K562 (cell line): ENCODE measurements at regions not wholly inside any gene's neighbourhood (a gene's known extent, or its start where the extent isn't known, plus 50 kb on each side); places are given as distances from the start of the nearest gene placed in this dataset.
A peak's percentile ranks its signal among the peaks of the same experiment; 100 is the strongest.

Experiments
- ATAC-seq: fragments of 200-7000 bp; cut with Tn5 transposase; 3 replicates; pipeline ENCODE4 v1.9.1; 2020; ENCODE audit warnings: moderate library complexity
- BruUV-seq: library from RNA; stranded (reverse); fragments of 400-500 nt; replicated peaks from 2 replicates; lab custom pipeline; 2021; lab: Mats Ljungman, UMichigan
- CTCF ChIA-PET: fragments of 300-600 bp; formaldehyde crosslinking; extraction: SDS; loops from one replicate; lab custom pipeline; 2021; ENCODE audit warnings: low intra/inter-chr PET ratio; lab: Yijun Ruan, JAX
- POLR2A ChIA-PET: fragments of 300-600, 350-650 bp; sonication (Branson Sonifier 250); formaldehyde crosslinking; extraction: SDS; loops from one replicate; lab custom pipeline; 2021; ENCODE audit warnings: antibody characterized with exemption, inconsistent platforms; lab: Yijun Ruan, JAX
- DNase-seq, 4 experiments: peaks; one replicate each; pipeline versions ENCODE4 v3.0.0 to v3.0.0-alpha.2; 2011 to 2018; ENCODE audit warnings: low spot score in 3 of 4, mixed read lengths in 3 of 4; ENCODE audit errors: extremely low read depth in 1 of 4
- FAIRE-seq: peaks from 2 replicates; lab custom pipeline; 2011; peaks lifted over from hg19 to GRCh38; lab: Jason Lieb, UNC
- H2AFZ ChIP-seq: 2 replicates; pipeline ENCODE4 v1.6.0; 2011; ENCODE audit warnings: low read depth, low read length, control low read depth, inconsistent platforms
- H3K27ac ChIP-seq: fragments of 200-600 bp; 3 replicates; pipeline ENCODE4 v1.8.0; 2011; ENCODE audit warnings: low read depth, mild to moderate bottlenecking, control low read depth, inconsistent platforms, low read length, moderate library complexity, mixed read lengths; ENCODE audit errors: extremely low read depth
- H3K27me3 ChIP-seq, 2 experiments: fragments of 300-600 bp in 1 of 2; 2 replicates in 1 of 2; 3 replicates in 1 of 2; pipeline versions ENCODE4 v1.6.0 to v1.8.0; 2011; ENCODE audit warnings: inconsistent platforms in 2 of 2, low read length in 2 of 2, mild to moderate bottlenecking in 1 of 2, mixed read lengths in 1 of 2, moderate library complexity in 1 of 2; ENCODE audit not compliant: control insufficient read depth in 2 of 2, insufficient read depth in 2 of 2
- H3K36me3 ChIP-seq: fragments of 300-600 bp; 3 replicates; pipeline ENCODE4 v1.8.0; 2011; ENCODE audit warnings: mild to moderate bottlenecking, low read length, inconsistent platforms; ENCODE audit not compliant: control insufficient read depth, insufficient read depth
- H3K4me1 ChIP-seq, 2 experiments: fragments of 200-600 bp in 1 of 2; replicated peaks in 1 of 2; 2 replicates in 1 of 2; 3 replicates in 1 of 2; pipeline versions ENCODE4 v1.5.1 to v1.8.0; 2011; ENCODE audit warnings: inconsistent platforms in 2 of 2, low read length in 2 of 2, mild to moderate bottlenecking in 1 of 2, mixed read lengths in 1 of 2, moderate library complexity in 1 of 2; ENCODE audit not compliant: control insufficient read depth in 2 of 2, insufficient read depth in 2 of 2
- H3K4me2 ChIP-seq: 2 replicates; pipeline ENCODE4 v1.6.1; 2011; ENCODE audit warnings: low read length, control low read depth, inconsistent platforms, mixed read lengths; ENCODE audit not compliant: insufficient read depth
- H3K4me3 ChIP-seq: fragments of 200-600 bp; sonication (generic), shearing (Covaris generic); 2 replicates; pipeline ENCODE4 v1.5.1; 2016; ENCODE audit warnings: control low read depth, inconsistent platforms
- H3K79me2 ChIP-seq: fragments of 200-600 bp; 3 replicates; pipeline ENCODE4 v1.8.0; 2011; ENCODE audit warnings: low read length, inconsistent platforms; ENCODE audit not compliant: control insufficient read depth, insufficient read depth
- H3K9ac ChIP-seq, 2 experiments: 2 replicates each; pipeline versions ENCODE4 v1.6.0 to v1.6.1; 2011; ENCODE audit warnings: low read depth in 2 of 2, low read length in 2 of 2, control low read depth in 1 of 2, inconsistent platforms in 1 of 2, mild to moderate bottlenecking in 1 of 2, mixed read lengths in 1 of 2; ENCODE audit not compliant: insufficient read depth in 1 of 2
- H3K9me1 ChIP-seq: one replicate; pipeline ENCODE4 v1.6.0; 2011; ENCODE audit warnings: inconsistent platforms, mild to moderate bottlenecking, low read length, moderate library complexity; ENCODE audit not compliant: control insufficient read depth, insufficient read depth
- H3K9me3 ChIP-seq: replicated peaks from 2 replicates; pipeline ENCODE4 v1.5.1; 2011; ENCODE audit warnings: low read depth, low read length, inconsistent platforms; ENCODE audit not compliant: control insufficient read depth, insufficient read depth
- H4K20me1 ChIP-seq: replicated peaks from 2 replicates; pipeline ENCODE4 v1.6.1; 2011; ENCODE audit warnings: low read length, inconsistent platforms, mixed read lengths; ENCODE audit not compliant: control insufficient read depth, insufficient read depth
- CGGBP1 ChIP-seq: fragments of 250-450 bp; sonication (Bioruptor Pico); IDR thresholded peaks from 2 replicates; pipeline ENCODE4 v1.9.0; 2021; ENCODE audit warnings: mild to moderate bottlenecking
- NFIC ChIP-seq: fragments of 450-650 bp; IDR thresholded peaks from 2 replicates; pipeline ENCODE4 v1.6.1; 2017; ENCODE audit warnings: mild to moderate bottlenecking, inconsistent platforms
- NKRF ChIP-seq: fragments of 450-650 bp; IDR thresholded peaks from 2 replicates; pipeline ENCODE4 v1.6.1; 2016; ENCODE audit warnings: borderline replicate concordance
- RFX1 ChIP-seq: fragments of 450-650 bp; IDR thresholded peaks from 2 replicates; pipeline ENCODE4 v1.6.1; 2016; ENCODE audit warnings: mild to moderate bottlenecking, moderate library complexity
- TAF7 ChIP-seq: fragments of 450-650 bp; IDR thresholded peaks from 2 replicates; pipeline ENCODE4 v1.6.1; 2016; ENCODE audit warnings: missing genetic modification characterization, missing compliant biosample characterization
- USF2 ChIP-seq: sonication (generic); formaldehyde crosslinking; IDR thresholded peaks from 2 replicates; pipeline ENCODE4 v1.5.0; 2020; ENCODE audit warnings: missing genetic modification reagents
- ZNF253 ChIP-seq: fragments of 250-450 bp; sonication (Bioruptor Pico); conservative IDR thresholded peaks from 2 replicates; pipeline ENCODE4 v1.6.1; 2021; ENCODE audit warnings: mild to moderate bottlenecking
- ZNF407 ChIP-seq: fragments of 450-650 bp; IDR thresholded peaks from 2 replicates; pipeline ENCODE4 v1.6.1; 2016; ENCODE audit warnings: low read depth
- WGBS: fragments of 100-300 bp; shearing (Covaris generic); methylation state at CpG from one replicate; pipeline ENCODE4 v1.1.6; 2016; ENCODE audit warnings: low coverage, mixed read lengths; ENCODE audit not compliant: insufficient coverage; ENCODE audit errors: missing lambda C conversion rate; 5-methylcytosine and 5-hydroxymethylcytosine counted together
- in situ Hi-C: fragments of 300-500 bp; cut with MboI; formaldehyde crosslinking; loops from 4 replicates; pipeline ENCODE4 v1.15.0; 2018; ENCODE audit warnings: inconsistent platforms, mixed read lengths
- intact Hi-C: fragments of 100-400 bp; cut with micrococcal nuclease; formaldehyde crosslinking; loops from 2 replicates; pipeline ENCODE4 v1.14.2; 2022

- no peak for TF ChIP-seq CGGBP1 (CRISPR knock-in tag)
- TF ChIP-seq, all 486 proteins: peak for 4
Observed at GRCh38 chr4:126604268-126604867, 1028.4 kb upstream of the INTU start (continued).

- TF ChIP-seq TAF7: no peak
- TF ChIP-seq ZNF253 (CRISPR knock-in tag): no peak
- no peak for TF ChIP-seq NKRF
- peak; percentile 20; the same call in 1 of the 2 replicates for TF ChIP-seq RFX1
- 0 out of 2 replicates have a peak, but pooled peaks have one; percentile 47 for TF ChIP-seq ZNF407
- TF ChIP-seq NFIC: peak; percentile 81
- peak; percentile 61 for TF ChIP-seq USF2 (CRISPR knock-in tag)
- 0% methylated on average over 1 of the region's 1 CpG for WGBS
- Histone ChIP-seq H3K27ac (no peak overlapping the region), H3K9me1 (no peaks in the 10 kb centered on the region), H4K20me1 (no peaks in the 10 kb centered on the region; the same call in 1 of the 2 replicates), H3K4me1 (no peaks in the 10 kb centered on the region; a peak in 1 of 5 replicates), H3K9ac (no peak overlapping the region), H2AFZ (no peak overlapping the region), H3K4me2 (no peak overlapping the region), H3K79me2 (peaks cover 91% of the 10 kb centered on the region), H3K4me3 (no peak overlapping the region), H3K36me3 (peaks cover 20% of the 10 kb centered on the region; the same call in 2 of the 3 replicates), H3K9me3 (no peaks in the 10 kb centered on the region), H3K27me3 (no peaks in the 10 kb centered on the region)
- ChIA-PET POLR2A (no interaction called here), CTCF (no interaction called here)
- in situ Hi-C loops: no loop called here
- DNase-seq (peak; percentile 14 to 52 (median 33)), FAIRE-seq (no peak), ATAC-seq (peak; percentile 47)
- BruUV-seq: no TSS peak
- intact Hi-C loops: loop anchor here (5.0 kb wide), 1 partner anchor 346 kb away; no protein-coding TSS in a partner anchor
Observed at GRCh38 chr4:126610933-126611332, 1021.8 kb upstream of the INTU start.
